Brain pericyte (primary cell): ENCODE measurements at regions not wholly inside any gene's neighbourhood (a gene's known extent, or its start where the extent isn't known, plus 50 kb on each side); places are given as distances from the start of the nearest gene placed in this dataset.
"Not testable (repeated sequence)": the region's sequence is repeated elsewhere in the genome, so short reads cannot be mapped to it uniquely, and the experiment has no call there.

ENCODE experiments used
- DNase-seq: peaks from one replicate; pipeline ENCODE4 v3.0.0-alpha.2; 2012; ENCODE audit warnings: low read depth, low spot score

GRCh38 chr2:87483093-87483680, 264.7 kb upstream of the PLGLB2 start:
- DNase-seq: not testable (repeated sequence)

- not testable (repeated sequence) for DNase-seq
Observed at GRCh38 chr2:87484363-87484762, 263.5 kb upstream of the PLGLB2 start.

DNA sequence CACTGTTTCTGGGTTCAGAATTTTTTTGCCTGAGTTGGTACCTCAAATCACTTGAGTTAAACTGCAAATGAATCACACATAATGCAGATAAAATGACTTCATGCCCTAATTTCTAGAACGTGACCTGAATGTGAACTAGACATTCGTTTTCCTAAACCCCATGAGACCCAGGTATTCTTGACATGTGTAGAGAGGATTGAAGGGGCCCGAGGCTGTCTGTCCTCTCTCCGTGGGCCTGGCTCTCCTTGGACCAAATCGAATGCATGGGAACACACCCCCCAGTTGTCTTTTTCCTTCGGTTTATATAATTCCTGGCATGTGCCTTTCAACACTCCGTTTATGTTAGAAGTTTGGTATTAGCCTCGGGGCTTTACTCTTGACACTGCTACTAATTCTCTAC, 262.4 kb upstream of the PLGLB2 start:
- DNase-seq: not testable (repeated sequence)

GRCh38 chr2:87485884-87486283, 262.0 kb upstream of the PLGLB2 start:
- not testable (repeated sequence) for DNase-seq

DNA sequence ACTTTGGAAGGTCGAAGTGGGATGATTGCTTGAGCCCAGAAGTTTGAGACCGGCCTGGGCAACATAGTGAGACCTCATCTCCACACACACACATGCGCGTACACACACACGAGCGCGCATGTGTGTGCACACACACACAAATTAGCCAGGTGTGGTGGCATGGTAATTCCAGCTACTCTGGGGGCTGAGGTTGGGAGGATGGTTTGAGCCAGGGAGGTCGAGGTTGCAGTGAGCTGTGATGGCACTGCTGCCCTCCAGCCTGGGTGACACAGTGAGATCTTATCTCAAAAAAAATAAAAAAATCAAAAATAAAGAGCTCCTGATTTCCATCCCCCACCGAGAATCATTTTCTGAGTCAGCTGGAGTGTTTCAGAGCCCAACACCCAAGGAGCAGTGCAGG, 261.5 kb upstream of the PLGLB2 start:
- DNase-seq: not testable (repeated sequence)

DNA sequence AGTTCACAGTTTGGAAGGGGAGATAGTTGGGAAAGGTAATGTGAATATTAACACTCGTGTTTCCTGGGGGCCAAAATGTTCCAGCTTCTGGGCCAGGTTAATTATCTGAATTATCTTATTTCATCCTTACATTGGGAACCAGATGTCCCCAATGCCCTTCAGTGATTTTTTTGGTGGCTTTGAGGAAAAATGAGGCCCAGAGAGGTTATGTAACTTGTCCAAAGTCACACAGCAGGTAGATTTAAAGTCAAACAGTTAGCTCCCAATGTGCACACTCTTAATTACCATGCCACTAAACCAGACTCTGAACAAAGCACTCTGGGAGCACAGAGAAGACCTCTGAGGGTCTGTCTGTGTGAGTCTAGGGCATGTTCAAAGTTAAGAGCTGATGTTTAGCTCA, 259.9 kb upstream of the PLGLB2 start:
- not testable (repeated sequence) for DNase-seq

DNA sequence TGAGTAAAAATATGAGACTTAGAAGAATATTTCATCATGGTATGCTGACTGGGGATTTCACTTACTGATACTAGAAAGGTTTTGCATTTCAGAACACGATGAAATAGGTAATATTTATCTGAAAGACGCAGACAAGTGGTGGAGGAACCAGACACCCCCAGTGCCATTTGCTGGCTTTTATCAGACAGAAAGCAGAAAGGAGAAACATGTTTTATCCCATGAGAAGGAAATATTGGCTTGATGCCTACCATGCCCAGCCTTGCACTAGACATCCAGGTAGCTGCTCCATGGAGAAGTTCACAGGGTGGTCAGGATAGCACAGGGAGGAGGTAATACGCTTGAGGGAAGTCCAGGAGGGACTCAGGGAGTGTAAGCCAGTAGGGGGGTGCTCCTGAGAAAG, 258.9 kb upstream of the PLGLB2 start:
- DNase-seq: not testable (repeated sequence)

- not testable (repeated sequence) for DNase-seq
Observed at GRCh38 chr2:87494846-87495245, 253.0 kb upstream of the PLGLB2 start.

DNA sequence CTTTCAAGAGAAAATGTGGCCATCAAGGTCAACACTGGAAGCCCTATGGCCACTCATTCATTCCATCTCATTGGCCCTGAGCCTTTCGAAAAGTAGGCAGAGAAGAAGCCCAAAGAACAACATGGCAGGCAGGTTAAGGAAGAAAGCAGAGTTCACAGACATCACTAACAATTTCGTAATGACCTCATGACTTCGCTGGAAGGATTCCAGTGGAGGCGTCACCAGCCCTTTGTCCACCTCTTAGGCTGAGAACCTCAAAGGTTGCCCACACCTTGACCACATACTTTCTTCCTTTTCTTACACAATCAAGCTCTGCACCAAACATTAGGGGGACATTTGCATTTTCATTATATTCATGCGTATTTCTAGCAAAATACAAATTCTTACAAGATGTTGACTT, 252.4 kb upstream of the PLGLB2 start:
- DNase-seq: not testable (repeated sequence)

DNA sequence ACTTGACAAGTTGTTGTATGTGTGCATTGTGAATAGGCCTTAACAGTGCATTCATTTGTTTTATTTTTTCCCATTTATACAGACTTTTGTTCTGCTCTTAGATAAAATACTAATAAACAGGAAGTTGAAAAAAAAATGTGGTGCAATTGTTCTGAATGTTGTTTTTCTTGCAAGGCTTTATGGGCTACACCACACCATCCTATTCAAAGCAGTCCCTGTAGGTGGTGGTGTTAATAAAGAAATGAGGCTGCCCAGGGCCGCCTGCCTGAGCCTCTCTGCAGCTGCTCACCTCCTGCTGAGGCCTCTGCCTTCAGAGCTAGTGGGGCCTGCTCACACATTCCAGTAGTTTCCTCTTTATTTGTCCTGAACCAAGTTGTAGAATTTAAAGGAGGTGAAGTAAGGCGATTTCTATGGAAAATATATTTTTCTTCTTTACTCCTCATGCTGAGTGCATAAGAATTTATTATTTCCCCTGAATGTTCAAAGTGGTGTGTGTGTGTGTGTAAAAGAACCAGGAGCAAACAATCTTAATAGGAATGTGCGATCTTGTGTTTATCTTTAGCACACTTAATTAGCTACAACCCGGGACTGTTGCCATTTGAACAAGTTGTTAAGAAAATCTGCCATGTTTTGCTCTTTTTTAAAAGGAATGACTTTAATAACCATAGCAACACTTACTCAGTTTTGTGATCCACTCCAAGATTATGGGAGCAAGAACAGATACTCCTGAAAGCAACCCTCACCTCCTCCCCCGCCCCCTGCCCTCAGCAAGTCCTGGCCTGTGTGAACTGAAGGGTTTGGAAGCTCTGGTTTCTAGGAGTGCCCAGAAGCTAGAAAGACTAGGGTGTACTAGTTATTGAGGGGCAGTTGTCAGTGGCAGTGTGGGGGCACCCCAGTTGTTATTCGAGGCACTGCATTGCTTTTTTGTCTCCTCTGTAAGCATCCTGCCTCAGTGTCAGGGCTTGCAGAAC, 251.6 kb upstream of the PLGLB2 start:
- not testable (repeated sequence) for DNase-seq

DNA sequence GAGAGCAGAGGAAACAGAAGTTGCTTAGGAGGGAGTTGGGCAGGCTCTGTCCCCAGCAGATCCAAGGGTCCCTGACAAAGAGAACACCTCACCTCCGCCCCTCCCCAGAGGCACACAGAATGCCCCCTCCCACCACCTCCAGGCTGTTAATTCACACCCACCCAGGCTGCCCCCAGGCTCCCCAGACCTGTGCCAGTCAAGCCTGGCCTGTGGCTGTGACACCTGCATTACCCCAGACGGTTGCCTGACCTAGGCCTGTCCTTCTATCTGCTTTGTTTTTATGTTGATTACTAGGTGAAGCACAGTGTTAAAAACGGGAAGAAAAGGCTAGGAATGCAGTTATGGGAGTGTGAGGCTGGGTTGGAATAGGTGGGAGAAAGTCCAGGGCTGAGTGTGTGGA, 250.8 kb upstream of the PLGLB2 start:
- not testable (repeated sequence) for DNase-seq

DNA sequence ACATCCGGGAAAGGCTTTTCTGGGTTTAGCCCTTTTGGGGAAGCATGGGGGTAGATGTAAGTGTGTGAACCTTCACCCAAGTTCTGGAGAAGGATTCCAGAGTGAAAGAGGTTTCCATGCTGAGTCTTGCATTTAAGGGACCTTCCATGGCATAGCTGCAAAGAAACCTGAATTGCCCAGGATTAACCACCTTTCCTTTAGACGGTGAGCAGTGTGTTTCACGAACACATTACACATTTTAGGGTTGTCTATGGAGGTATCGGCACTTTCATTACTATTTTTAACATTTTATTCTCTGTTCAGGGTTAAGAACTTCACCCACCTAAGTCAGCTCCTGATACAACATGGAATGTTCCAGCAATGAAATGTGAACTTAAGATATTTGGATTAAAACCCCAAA, 250.2 kb upstream of the PLGLB2 start:
- DNase-seq: not testable (repeated sequence)

GRCh38 chr2:87498169-87498853, 249.6 kb upstream of the PLGLB2 start:
- DNase-seq: not testable (repeated sequence)

GRCh38 chr2:87498854-87499238, 249.0 kb upstream of the PLGLB2 start:
- DNase-seq: not testable (repeated sequence)

DNA sequence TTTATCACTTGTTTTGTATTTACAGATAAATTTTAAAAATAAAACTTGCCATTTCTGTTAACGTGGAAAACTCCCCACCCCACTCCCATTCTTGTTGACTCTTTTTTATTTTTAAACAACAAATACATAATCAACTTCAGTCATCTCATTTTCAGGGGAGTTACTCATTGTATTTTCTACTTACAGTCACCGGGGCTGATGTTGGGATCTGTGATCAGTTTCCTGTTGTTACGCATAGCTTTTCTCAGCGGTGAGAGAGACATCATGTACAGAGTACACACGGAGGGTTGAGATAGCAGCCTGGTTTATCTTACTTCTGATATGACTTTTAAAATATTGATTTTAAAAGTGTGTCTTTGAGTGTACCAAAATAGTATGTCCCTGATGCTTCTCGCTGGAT, 248.0 kb upstream of the PLGLB2 start:
- DNase-seq: not testable (repeated sequence)

- not testable (repeated sequence) for DNase-seq
Observed at GRCh38 chr2:87500421-87500820, 247.5 kb upstream of the PLGLB2 start.

GRCh38 chr2:87500951-87501350, 246.9 kb upstream of the PLGLB2 start:
- DNase-seq: not testable (repeated sequence)

GRCh38 chr2:87502948-87503347, 244.9 kb upstream of the PLGLB2 start:
- not testable (repeated sequence) for DNase-seq

DNA sequence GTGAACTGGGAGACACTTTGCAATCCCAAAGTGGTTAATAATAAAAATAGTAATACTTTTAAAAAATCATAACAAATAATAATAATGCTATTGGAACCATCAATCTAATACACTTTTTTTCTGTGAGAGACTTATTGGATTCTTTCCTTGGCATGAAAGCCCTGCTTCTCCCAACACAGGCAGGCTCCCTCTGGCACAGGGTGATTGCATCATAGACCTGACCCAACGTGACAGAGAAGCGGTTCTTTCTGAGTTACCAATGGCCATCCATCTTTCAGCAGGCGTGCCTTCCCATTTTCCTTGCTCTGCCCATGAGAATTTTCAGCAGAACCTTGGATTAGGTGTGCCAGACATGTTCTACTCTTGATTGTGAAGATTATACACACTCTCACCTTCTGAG, 242.6 kb upstream of the PLGLB2 start:
- DNase-seq: not testable (repeated sequence)

GRCh38 chr2:87505909-87506308, 242.0 kb upstream of the PLGLB2 start:
- DNase-seq: not testable (repeated sequence)

DNA sequence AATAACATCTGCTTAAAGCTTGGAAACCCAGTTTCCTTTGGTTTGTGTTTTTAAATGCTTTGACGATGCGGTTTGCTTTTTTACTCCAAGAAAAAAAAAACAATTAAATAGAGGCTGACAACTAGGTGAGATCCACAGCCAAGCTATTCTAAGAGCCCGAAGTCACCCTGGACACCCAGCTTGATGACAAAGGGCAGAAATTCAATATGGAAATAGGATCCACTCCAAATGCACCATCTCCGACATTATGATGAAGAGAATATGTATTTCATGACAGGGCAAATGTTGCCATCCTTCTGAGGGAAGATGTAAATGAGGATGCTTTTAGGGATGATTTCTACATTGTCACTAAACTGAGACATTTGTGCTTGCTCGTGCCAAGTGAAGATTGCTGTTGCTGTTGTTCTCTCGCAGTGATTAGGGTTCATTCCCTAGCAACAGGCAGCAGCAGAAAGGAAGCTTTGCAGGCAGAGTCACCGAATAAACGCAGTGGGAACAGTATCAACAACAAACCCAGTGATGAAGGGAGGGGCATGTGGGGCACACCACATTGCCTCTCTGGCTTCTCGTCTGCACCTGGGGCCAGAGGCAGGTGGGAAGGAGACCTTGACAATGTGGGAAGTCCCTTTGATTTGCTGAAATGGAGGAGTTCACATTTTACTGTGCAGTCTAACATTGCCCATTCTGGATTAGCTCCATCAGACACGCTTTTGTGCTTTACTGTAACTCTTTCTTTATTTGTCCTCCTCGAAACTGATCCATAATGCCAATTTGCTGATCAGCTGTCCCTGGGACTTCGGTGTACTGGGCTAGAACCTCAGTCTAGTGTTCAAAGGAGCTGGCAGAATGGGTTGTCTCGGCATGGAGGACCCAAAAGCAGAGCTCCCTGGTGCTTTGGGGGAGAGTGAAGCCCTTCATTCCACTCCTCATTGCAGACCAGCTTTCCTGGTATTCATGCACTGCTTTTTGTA, 240.2 kb upstream of the PLGLB2 start:
- not testable (repeated sequence) for DNase-seq
